GM12878 (cell line): ENCODE measurements at regions not wholly inside any gene's neighbourhood (a gene's known extent, or its start where the extent isn't known, plus 50 kb on each side); places are given as distances from the start of the nearest gene placed in this dataset.

Experiments
- CREM ChIP-seq: IDR thresholded peaks from 2 replicates; pipeline ENCODE4 v1.6.1; 2014; ENCODE audit warnings: antibody characterized with exemption, low read depth
- CTCF ChIP-seq, 3 experiments: IDR thresholded peaks in 2 of 3; conservative IDR thresholded peaks in 1 of 3; 2 replicates each; pipeline ENCODE4 v1.5.1; 2011; ENCODE audit warnings: low read depth in 3 of 3, low read length in 3 of 3, mild to moderate bottlenecking in 3 of 3, control low read depth in 2 of 3, moderate library complexity in 2 of 3, inconsistent platforms in 1 of 3, mixed read lengths in 1 of 3; ENCODE audit not compliant: control insufficient read depth in 2 of 3, insufficient read depth in 1 of 3; ENCODE audit errors: extremely low read depth in 1 of 3
- EP300 ChIP-seq, 2 experiments: fragments of 150-350 bp in 1 of 2; IDR thresholded peaks; 2 replicates each; pipeline ENCODE4 v1.6.1; 2011 to 2012; ENCODE audit warnings: low read depth in 2 of 2, low read length in 2 of 2, borderline replicate concordance in 1 of 2, improper control_type of control experiment in 1 of 2, inconsistent platforms in 1 of 2; ENCODE audit not compliant: control insufficient read depth in 1 of 2
- ESRRA ChIP-seq: IDR thresholded peaks from 2 replicates; pipeline ENCODE4 v1.6.1; 2012; ENCODE audit warnings: mild to moderate bottlenecking, low read length, improper control_type of control experiment
- NRF1 ChIP-seq: conservative IDR thresholded peaks from 2 replicates; pipeline ENCODE4 v1.6.1; 2011; ENCODE audit warnings: mild to moderate bottlenecking, low read depth, low read length, improper control_type of control experiment
- PBX3 ChIP-seq: IDR thresholded peaks from 2 replicates; pipeline ENCODE4 v1.6.1; 2011; ENCODE audit warnings: mild to moderate bottlenecking, low read depth, low read length, moderate library complexity; ENCODE audit not compliant: insufficient replicate concordance
- SIX5 ChIP-seq: IDR thresholded peaks from 2 replicates; pipeline ENCODE4 v1.6.1; 2011; ENCODE audit warnings: mild to moderate bottlenecking, low read depth, low read length, moderate library complexity; ENCODE audit not compliant: severe bottlenecking
- SRF ChIP-seq, 2 experiments: IDR thresholded peaks; 2 replicates each; pipeline ENCODE4 v1.6.1; 2011; ENCODE audit warnings: low read depth in 2 of 2, low read length in 2 of 2, mild to moderate bottlenecking in 1 of 2, moderate library complexity in 1 of 2

- TF ChIP-seq SIX5 (no peak), NRF1 (no peak), ESRRA (no peak), EP300 (IDR thresholded peaks at IDR 0.05; ENCODE audit: borderline replicate concordance in 1 of 2, control insufficient read depth in 1 of 2, low read depth in 2 of 2, low read length in 2 of 2) (no peak), PBX3 (no peak), CREM (no peak), CTCF (IDR thresholded peaks at IDR 0.05 in 2 of 3, conservative IDR thresholded peaks at IDR 0.05 in 1 of 3; ENCODE audit: control insufficient read depth in 2 of 3, extremely low read depth in 1 of 3, insufficient read depth in 1 of 3, low read depth in 3 of 3, low read length in 3 of 3) (no peak), SRF (IDR thresholded peaks at IDR 0.05; ENCODE audit: low read depth in 2 of 2, low read length in 2 of 2) (no peak)
Observed at GRCh38 chr1:38256072-38256471, 209.5 kb upstream of the POU3F1 start.
